RWPE2 (cell line): ENCODE measurements at regions not wholly inside any gene's neighbourhood (a gene's known extent, or its start where the extent isn't known, plus 50 kb on each side); places are given as distances from the start of the nearest gene placed in this dataset.

ENCODE experiments used
- ATAC-seq: fragments of 200-7000 bp; cut with Tn5 transposase; 3 replicates; pipeline ENCODE4 v1.9.1; 2021; ENCODE audit warnings: low read depth
- DNase-seq: peaks from one replicate; pipeline ENCODE4 v3.0.0-alpha.2; 2020; ENCODE audit warnings: low spot score
- H3K27ac ChIP-seq: fragments of 450-650 bp; 2 replicates; pipeline ENCODE4 v1.5.1; 2017; ENCODE audit warnings: mild to moderate bottlenecking; ENCODE audit not compliant: poor library complexity, severe bottlenecking
- H3K27me3 ChIP-seq: fragments of 250-450 bp; sonication (Bioruptor Pico); 2 replicates; pipeline ENCODE4 v1.5.1; 2021; ENCODE audit warnings: mild to moderate bottlenecking, moderate library complexity; ENCODE audit not compliant: insufficient read depth, poor library complexity, severe bottlenecking
- H3K36me3 ChIP-seq: fragments of 250-450 bp; sonication (Bioruptor Pico); 2 replicates; pipeline ENCODE4 v1.5.1; 2020; ENCODE audit warnings: low read depth, mild to moderate bottlenecking, moderate library complexity
- H3K4me1 ChIP-seq: fragments of 250-450 bp; sonication (Bioruptor Pico); 2 replicates; pipeline ENCODE4 v1.5.1; 2021; ENCODE audit warnings: mild to moderate bottlenecking, moderate library complexity; ENCODE audit not compliant: insufficient read depth, poor library complexity, severe bottlenecking
- H3K4me3 ChIP-seq: fragments of 250-450 bp; sonication (Bioruptor Pico); 2 replicates; pipeline ENCODE4 v1.5.1; 2021; ENCODE audit warnings: mild to moderate bottlenecking, moderate library complexity; ENCODE audit not compliant: severe bottlenecking
- H3K9me3 ChIP-seq: fragments of 250-450 bp; sonication (Bioruptor Pico); 2 replicates; pipeline ENCODE4 v1.5.1; 2021; ENCODE audit warnings: mild to moderate bottlenecking, moderate library complexity; ENCODE audit not compliant: severe bottlenecking
- TF ChIP-seq, protein P1 (sequence below): fragments of 450-650 bp; IDR thresholded peaks from one replicate; pipeline ENCODE4 v1.5.1; 2017; ENCODE audit warnings: mild to moderate bottlenecking, moderate library complexity; ENCODE audit not compliant: poor library complexity, severe bottlenecking

DNA sequence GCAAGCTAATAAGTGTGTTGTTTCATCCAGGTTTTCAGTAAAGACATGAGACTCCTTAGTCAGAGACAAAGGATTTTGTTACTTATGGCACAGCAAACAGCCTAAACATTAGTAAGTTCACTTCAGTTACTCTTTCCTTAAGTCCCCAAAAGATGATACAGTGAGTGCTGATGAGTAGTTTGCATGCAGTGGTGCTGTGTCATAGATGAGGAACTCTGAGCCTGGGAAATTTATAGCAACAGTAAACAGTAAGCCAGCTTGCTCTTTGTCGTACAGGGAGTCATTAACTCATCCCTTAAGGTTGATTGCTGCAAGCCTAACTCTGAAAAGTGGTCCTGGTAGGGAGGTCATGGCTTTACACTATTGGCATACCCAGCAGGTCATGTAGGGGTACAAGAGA lies 208.6 kb upstream of the OR4E1 start:
- Histone ChIP-seq H3K36me3 (no peaks in the 10 kb centered on the region), H3K4me1 (no peaks in the 10 kb centered on the region), H3K27ac (no peak overlapping the region), H3K9me3 (no peaks in the 10 kb centered on the region), H3K4me3 (no peak overlapping the region), H3K27me3 (peaks cover 36% of the 10 kb centered on the region)
- ATAC-seq (no peak; the same call in 2 of the 3 replicates), DNase-seq (no peak)
- TF ChIP-seq, protein P1, sequence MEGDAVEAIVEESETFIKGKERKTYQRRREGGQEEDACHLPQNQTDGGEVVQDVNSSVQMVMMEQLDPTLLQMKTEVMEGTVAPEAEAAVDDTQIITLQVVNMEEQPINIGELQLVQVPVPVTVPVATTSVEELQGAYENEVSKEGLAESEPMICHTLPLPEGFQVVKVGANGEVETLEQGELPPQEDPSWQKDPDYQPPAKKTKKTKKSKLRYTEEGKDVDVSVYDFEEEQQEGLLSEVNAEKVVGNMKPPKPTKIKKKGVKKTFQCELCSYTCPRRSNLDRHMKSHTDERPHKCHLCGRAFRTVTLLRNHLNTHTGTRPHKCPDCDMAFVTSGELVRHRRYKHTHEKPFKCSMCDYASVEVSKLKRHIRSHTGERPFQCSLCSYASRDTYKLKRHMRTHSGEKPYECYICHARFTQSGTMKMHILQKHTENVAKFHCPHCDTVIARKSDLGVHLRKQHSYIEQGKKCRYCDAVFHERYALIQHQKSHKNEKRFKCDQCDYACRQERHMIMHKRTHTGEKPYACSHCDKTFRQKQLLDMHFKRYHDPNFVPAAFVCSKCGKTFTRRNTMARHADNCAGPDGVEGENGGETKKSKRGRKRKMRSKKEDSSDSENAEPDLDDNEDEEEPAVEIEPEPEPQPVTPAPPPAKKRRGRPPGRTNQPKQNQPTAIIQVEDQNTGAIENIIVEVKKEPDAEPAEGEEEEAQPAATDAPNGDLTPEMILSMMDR = no peak

DNA sequence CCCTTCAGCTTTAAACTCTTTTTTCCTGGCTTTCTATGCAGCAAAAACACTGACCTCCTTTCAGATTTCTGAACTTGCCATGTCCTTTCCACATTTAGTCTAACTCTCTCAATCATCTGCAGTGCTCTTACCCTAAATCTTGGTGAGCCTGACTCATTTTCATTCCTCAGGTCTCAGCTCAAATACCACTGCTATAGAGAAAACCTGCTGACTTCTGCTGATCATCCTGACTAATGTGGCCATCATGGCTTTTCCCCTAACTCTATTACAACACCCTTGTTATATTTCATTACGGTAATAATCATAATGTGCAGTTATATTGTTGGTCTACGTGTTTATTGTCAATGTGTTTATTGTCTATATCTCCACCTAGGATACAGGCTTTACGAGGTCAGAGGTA lies 207.3 kb upstream of the OR4E1 start:
- peak; percentile 42; the same call in 2 of the 3 replicates for ATAC-seq
- Histone ChIP-seq H3K27me3 (peaks cover 49% of the 10 kb centered on the region), H3K36me3 (no peaks in the 10 kb centered on the region), H3K4me1 (no peaks in the 10 kb centered on the region), H3K4me3 (no peak overlapping the region), H3K9me3 (no peaks in the 10 kb centered on the region), H3K27ac (no peak overlapping the region)
- TF ChIP-seq, protein P1 = no peak
- DNase-seq = no peak

DNA sequence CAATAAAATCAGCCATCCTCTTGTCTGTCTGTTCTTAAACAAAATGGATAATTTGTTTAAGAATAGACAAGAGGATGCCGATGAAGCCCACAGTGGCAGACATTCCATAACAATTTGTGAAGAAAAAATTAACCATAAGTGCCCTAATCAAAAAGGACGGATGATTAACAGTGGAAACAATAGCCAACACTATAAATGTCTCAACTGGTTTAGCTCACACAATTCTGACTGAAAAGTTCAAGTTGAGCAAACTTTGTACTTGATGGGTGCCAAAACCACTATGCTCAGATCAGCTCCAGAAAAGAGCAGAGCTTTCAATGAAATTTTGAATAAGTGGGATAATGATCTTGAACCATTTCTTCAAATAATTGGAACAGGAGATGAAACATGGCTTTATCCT lies 202.2 kb upstream of the OR4E1 start:
- Histone ChIP-seq H3K27me3 (peaks cover 45% of the 10 kb centered on the region), H3K36me3 (no peaks in the 10 kb centered on the region), H3K4me3 (no peak overlapping the region), H3K4me1 (no peaks in the 10 kb centered on the region), H3K9me3 (no peaks in the 10 kb centered on the region), H3K27ac (no peak overlapping the region)
- ATAC-seq (no peak), DNase-seq (no peak)
- TF ChIP-seq, protein P1 = no peak

DNA sequence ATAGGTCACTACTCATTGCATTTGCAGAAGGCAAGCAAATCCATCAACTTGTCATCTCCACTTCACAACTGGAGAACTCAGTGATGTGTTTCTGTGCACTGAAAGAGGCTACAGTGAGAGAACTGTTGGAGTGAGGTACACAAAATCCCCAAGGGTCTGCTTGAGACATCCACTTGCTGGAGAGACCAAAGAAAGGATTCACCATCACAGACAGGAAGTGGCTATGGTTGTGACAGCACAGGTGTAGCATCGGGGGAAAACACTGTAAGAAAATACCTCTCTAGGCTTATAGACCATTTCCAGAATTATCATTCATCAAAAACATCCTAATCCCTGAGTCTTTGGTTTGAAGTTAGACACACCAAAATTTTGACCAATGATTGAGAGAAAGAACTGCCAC lies 201.3 kb upstream of the OR4E1 start:
- Histone ChIP-seq H3K4me1 (no peaks in the 10 kb centered on the region), H3K27me3 (peaks cover 40% of the 10 kb centered on the region), H3K36me3 (no peaks in the 10 kb centered on the region), H3K9me3 (no peaks in the 10 kb centered on the region), H3K4me3 (no peak overlapping the region), H3K27ac (no peak overlapping the region)
- ATAC-seq = no peak
- TF ChIP-seq, protein P1 = no peak
- DNase-seq = no peak

DNA sequence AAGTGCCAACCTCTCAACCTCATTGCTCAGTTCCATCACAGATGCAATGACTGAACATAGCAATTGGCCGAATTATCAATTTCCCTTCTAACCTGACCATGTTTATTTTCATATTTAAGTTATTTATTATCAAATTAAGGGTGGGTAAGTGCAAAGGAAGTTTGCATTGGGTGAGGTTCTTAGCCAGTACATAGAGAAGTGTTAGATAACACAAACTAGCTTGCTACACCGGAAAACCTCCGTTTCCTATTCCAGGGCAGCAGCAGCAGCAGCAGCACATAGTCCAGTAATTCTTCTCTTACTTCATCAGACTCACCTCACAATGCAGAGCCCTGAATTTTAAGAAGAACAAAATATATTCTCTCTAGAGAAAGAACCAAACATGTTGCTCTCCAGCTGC lies 200.5 kb upstream of the OR4E1 start:
- peaks cover 40% of the 10 kb centered on the region for H3K27me3 ChIP-seq
- no peaks in the 10 kb centered on the region for H3K4me1 ChIP-seq
- DNase-seq = no peak

More for the DNA sequence above, 200.5 kb upstream of the OR4E1 start:
- Histone ChIP-seq H3K27ac (no peak overlapping the region), H3K36me3 (no peaks in the 10 kb centered on the region), H3K4me3 (no peak overlapping the region), H3K9me3 (no peaks in the 10 kb centered on the region)
- no peak for ATAC-seq
- TF ChIP-seq, protein P1 = no peak
